ENCODE measurements at regions not wholly inside any gene's neighbourhood (a gene's known extent, or its start where the extent isn't known, plus 50 kb on each side); places are given as distances from the start of the nearest gene placed in this dataset.

GRCh38 chr20:43241057-43241702, 51.5 kb upstream of the PTPRT start:
- no peak for TF ChIP-seq CTCF (IDR thresholded peaks at IDR 0.05)
- Histone ChIP-seq H3K9me3 (no peaks in the 10 kb centered on the region), H3K36me3 (ENCODE audit: low read depth) (no peaks in the 10 kb centered on the region), H3K4me3 (no peak overlapping the region), H3K4me1 (ENCODE audit: low read depth) (no peaks in the 10 kb centered on the region)
- DNase-seq = no peak
- intact Hi-C loops (cut with DNase I, micrococcal nuclease) = no loop called here
- no peak for ATAC-seq
